NT2/D1 (cell line): ENCODE measurements at regions not wholly inside any gene's neighbourhood (a gene's known extent, or its start where the extent isn't known, plus 50 kb on each side); places are given as distances from the start of the nearest gene placed in this dataset.

Experiments
- SUZ12 ChIP-seq: IDR thresholded peaks from 2 replicates; pipeline ENCODE4 v1.6.1; 2011; ENCODE audit not compliant: insufficient read length, insufficient read depth; ENCODE audit errors: extremely low read depth
- YY1 ChIP-seq: IDR thresholded peaks from 2 replicates; pipeline ENCODE4 v1.6.1; 2011; ENCODE audit not compliant: insufficient read length, insufficient read depth
- ZNF274 ChIP-seq: IDR thresholded peaks from 2 replicates; pipeline ENCODE4 v1.6.1; 2011; ENCODE audit warnings: mild to moderate bottlenecking, low read depth, low read length

DNA sequence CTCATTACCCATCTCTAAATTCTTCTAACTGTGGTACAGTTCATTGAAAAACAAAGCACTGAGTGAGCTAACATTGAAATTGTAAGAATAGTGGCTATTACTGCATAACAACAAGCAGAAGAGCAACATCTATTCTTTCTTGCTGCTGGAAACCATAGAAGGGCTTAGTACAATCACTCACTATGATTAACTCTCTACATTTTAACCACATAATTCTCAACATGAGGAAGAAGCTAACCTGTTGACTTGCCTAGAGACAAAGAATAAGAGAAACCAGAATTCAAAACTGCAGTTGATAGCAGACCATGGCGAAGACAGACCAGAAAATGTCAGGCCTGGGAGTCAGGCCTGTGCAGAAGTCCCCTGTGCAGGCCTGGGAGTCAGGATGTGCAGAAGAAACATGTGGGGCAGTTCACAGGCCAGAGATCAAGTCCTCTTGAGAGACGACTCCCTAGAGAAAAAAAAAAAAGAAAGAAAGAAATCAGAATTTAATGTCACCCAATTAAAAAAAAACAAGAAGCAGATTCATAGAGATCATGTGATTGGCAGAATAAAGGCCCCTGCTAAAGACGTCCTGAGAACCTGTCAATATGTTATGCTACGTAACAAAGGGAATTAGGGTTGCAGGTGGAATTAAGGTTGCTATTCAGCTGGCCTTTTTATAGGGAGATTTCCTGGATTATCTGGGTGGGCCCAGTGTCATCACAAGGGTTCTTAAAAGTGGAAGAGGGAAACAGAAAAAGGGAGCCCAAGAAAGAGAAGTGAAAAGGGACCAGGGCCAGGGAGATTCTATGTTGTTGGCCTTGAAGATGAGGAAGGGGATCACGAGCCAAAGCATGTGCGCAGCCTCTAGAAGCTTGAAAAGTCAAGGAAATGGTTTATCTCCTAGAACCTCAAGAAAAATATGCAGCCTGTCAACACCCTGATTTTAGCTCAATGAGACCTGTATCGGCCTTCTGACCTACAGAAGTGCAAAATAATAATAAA is 94.9 kb downstream of the MRPL39 start:
- no peak for TF ChIP-seq YY1
- TF ChIP-seq ZNF274, result no peak
- TF ChIP-seq SUZ12, result no peak
